Transverse colon (tissue), 4 donors: ENCODE measurements at regions not wholly inside any gene's neighbourhood (a gene's known extent, or its start where the extent isn't known, plus 50 kb on each side); places are given as distances from the start of the nearest gene placed in this dataset.

Experiments used
- DNase-seq: peaks from one replicate; pipeline ENCODE4 v3.0.0-alpha.2; 2019
- H3K27ac ChIP-seq, 4 donors: fragments of 200-600 bp; sonication (generic); 2 replicates each; pipeline ENCODE4 v1.5.1; 2016 to 2018; ENCODE audit warnings: inconsistent platforms in 4 of 4
- H3K27me3 ChIP-seq: fragments of 200-600 bp; sonication (generic); 2 replicates; pipeline ENCODE4 v1.5.1; 2017; ENCODE audit warnings: inconsistent platforms
- H3K36me3 ChIP-seq, 4 donors: fragments of 200-600 bp; sonication (generic); 2 replicates each; pipeline ENCODE4 v1.5.1; 2017 to 2019; ENCODE audit warnings: inconsistent platforms in 4 of 4
- H3K4me1 ChIP-seq, 4 donors: fragments of 200-600 bp; sonication (generic); 2 replicates each; pipeline ENCODE4 v1.5.1; 2017 to 2020; ENCODE audit warnings: inconsistent platforms in 4 of 4
- H3K4me3 ChIP-seq, 4 donors: fragments of 200-600 bp; sonication (generic); 1 replicate in 1 of 4; 2 replicates in 3 of 4; pipeline versions ENCODE4 v1.5.1 to v1.6.1; 2017 to 2019; ENCODE audit warnings: inconsistent platforms in 4 of 4
- H3K9me3 ChIP-seq, 2 donors: fragments of 200-600 bp; sonication (generic); 2 replicates each; pipeline ENCODE4 v1.5.1; 2017 to 2019; ENCODE audit warnings: inconsistent platforms in 2 of 2
- CTCF ChIP-seq, 5 experiments: fragments of 200-600 bp in 3 of 5; fragments of 450-650 bp in 2 of 5; sonication (generic) in 3 of 5; IDR thresholded peaks; 1 replicate in 2 of 5; 2 replicates in 3 of 5; pipeline ENCODE4 v1.5.1; 2016 to 2017; ENCODE audit warnings: antibody characterized with exemption in 5 of 5, inconsistent platforms in 3 of 5, mild to moderate bottlenecking in 2 of 5, moderate library complexity in 1 of 5
- EP300 ChIP-seq: sonication (generic); formaldehyde crosslinking; IDR thresholded peaks from one replicate; pipeline ENCODE4 v1.6.1; 2017; ENCODE audit warnings: antibody characterized with exemption, low read depth
- POLR2A ChIP-seq: fragments of 450-650 bp; IDR thresholded peaks from one replicate; pipeline ENCODE4 v1.6.1; 2016; ENCODE audit warnings: antibody characterized with exemption, mild to moderate bottlenecking, moderate library complexity
- POLR2AphosphoS5 ChIP-seq, 3 donors: sonication (generic); formaldehyde crosslinking; IDR thresholded peaks; one replicate each; pipeline ENCODE4 v1.6.1; 2016; ENCODE audit warnings: antibody characterized with exemption in 3 of 3
- WGBS, 2 donors: methylation state at CpG; one replicate each; pipeline ENCODE4 v1.1.5; 2018; ENCODE audit warnings: low coverage in 1 of 2; 5-methylcytosine and 5-hydroxymethylcytosine counted together
- in situ Hi-C, 4 donors: fragments of 200-750 bp; cut with MboI; loops; one replicate each; pipeline versions ENCODE4 v1.15.0 to v1.15.1; 2017; ENCODE audit warnings: low sequenced_read_pairs in 3 of 4, low pct_ligation_motif_present in 1 of 4, low pct_unique_long_range_greater_than_20kb in 1 of 4
- intact Hi-C: fragments of 100-400 bp; cut with DNase I; formaldehyde crosslinking; loops from one replicate; pipeline ENCODE4 v1.15.1; 2023; ENCODE audit warnings: low total_unique reads

GRCh38 chr2:5914811-5915611, 222.8 kb downstream of the SOX11 start:
- Histone ChIP-seq H3K4me1 (no peaks in the 10 kb centered on the region), H3K27me3 (no peaks in the 10 kb centered on the region), H3K4me3 (no peak overlapping the region), H3K27ac (no peak overlapping the region), H3K9me3 (no peaks in the 10 kb centered on the region), H3K36me3 (no peaks in the 10 kb centered on the region)
- no peak for DNase-seq
- WGBS, 2 donors = 51 to 64% methylated on average over 3 to 7 of the region's 7 CpGs
- intact Hi-C loops = no loop called here
- in situ Hi-C loops = no loop called here
- no peak for TF ChIP-seq POLR2AphosphoS5 (IDR thresholded peaks at IDR 0.05)
- no peak for TF ChIP-seq CTCF (IDR thresholded peaks at IDR 0.05)
- no peak for TF ChIP-seq EP300
- TF ChIP-seq POLR2A = no peak

GRCh38 chr2:5915881-5916310, 223.7 kb downstream of the SOX11 start:
- no peak for TF ChIP-seq EP300
- no peak for TF ChIP-seq POLR2A
- TF ChIP-seq CTCF (IDR thresholded peaks at IDR 0.05) = no peak
- TF ChIP-seq POLR2AphosphoS5 (IDR thresholded peaks at IDR 0.05) = no peak
- no peaks in the 10 kb centered on the region for H3K9me3 ChIP-seq
- no peaks in the 10 kb centered on the region for H3K36me3 ChIP-seq
- H3K27ac ChIP-seq = no peak overlapping the region
- H3K4me3 ChIP-seq = no peak overlapping the region
- no peaks in the 10 kb centered on the region for H3K27me3 ChIP-seq
- in situ Hi-C loops (no loop called here), intact Hi-C loops (no loop called here)
- H3K4me1 ChIP-seq = no peaks in the 10 kb centered on the region
- DNase-seq = no peak
- 56% methylated on average over 4 of the region's 4 CpGs; no CpG with 5 or more reads in 1 of the 2 donors for WGBS, 2 donors

DNA sequence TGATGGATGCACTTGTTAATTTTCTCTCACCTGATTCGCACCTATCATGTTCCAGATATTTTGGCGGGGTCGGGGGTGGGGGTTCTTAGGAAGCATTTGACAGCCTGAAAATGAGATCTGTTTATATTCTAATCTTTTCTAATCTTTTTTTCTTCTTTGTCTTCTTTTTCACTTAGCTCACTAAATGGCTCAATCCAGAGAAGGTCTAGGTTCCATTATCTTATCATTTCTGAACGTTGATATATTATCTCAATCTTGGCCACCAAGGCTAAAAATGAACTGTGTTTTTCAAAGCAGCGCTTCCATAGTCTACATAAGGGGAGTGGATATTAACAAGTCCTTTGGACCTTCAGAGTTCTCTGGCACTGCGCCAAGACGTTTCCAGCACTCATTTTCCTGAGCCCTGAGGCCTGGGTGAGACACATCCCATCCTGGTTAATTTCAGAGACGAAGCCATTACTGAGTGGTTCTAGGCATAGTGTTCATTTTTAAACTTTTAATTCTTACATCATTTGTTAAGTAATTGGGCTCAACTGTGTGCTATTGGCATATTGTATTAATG, 229.0 kb downstream of the SOX11 start:
- Histone ChIP-seq H3K9me3 (no peaks in the 10 kb centered on the region), H3K27ac (no peak overlapping the region), H3K27me3 (no peaks in the 10 kb centered on the region), H3K4me3 (no peak overlapping the region), H3K36me3 (no peaks in the 10 kb centered on the region), H3K4me1 (no peaks in the 10 kb centered on the region)
- TF ChIP-seq POLR2AphosphoS5 (IDR thresholded peaks at IDR 0.05) (no peak), CTCF (IDR thresholded peaks at IDR 0.05) (no peak), EP300 (no peak), POLR2A (no peak)
- intact Hi-C loops (no loop called here), in situ Hi-C loops (no loop called here)
- DNase-seq = no peak
- 69 to 80% methylated on average over 7 to 8 of the region's 8 CpGs for WGBS, 2 donors

DNA sequence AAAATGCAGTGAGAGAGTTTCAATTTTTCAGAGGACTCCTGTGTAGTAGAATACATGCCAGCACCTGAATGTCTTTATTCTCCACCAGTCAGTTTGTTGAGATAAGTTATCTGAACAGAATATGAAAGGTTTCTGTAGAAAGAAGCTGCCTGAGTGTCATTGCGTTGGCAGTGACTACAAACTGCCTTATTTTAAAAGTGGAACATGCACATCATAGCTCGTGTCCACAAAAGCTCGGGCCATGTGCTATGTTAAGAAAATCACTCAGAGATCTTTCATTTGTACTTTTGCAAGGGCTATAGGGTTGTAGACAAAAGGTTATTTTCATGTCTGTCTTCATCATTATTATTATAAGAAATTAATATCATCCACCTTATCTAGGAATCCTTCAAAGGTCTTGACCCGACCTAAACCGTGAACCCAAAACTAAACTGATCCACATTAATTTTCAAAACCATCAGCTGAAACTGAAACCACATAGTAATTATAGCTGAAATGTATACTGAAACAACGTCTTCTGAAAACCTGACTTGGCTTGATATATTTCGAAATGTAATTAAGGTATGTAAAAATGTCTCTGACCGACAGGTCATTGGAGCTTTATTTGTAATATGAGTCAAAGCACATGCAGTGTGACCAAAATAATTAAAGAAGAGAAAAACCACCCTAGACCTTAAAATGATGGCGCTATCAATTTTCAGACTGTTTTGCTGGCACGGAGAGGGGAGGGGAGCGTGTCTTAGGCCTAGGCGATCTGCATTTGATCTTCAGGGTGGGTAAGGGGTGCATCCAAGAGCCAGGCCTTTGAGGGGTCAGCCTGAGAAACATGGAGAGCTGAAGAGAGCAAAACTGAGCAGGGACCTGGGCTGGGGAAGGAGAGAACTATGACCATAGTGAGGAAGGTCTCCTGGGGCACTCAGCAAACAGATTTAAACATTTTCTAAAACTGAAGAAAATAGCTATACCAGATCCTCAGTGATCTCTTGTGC, 232.1 kb downstream of the SOX11 start:
- Histone ChIP-seq H3K4me3 (no peak overlapping the region), H3K4me1 (no peaks in the 10 kb centered on the region), H3K27me3 (no peaks in the 10 kb centered on the region), H3K9me3 (no peaks in the 10 kb centered on the region), H3K27ac (no peak overlapping the region), H3K36me3 (no peaks in the 10 kb centered on the region)
- intact Hi-C loops = no loop called here
- TF ChIP-seq CTCF (IDR thresholded peaks at IDR 0.05) (no peak), POLR2A (no peak), POLR2AphosphoS5 (IDR thresholded peaks at IDR 0.05) (no peak), EP300 (no peak)
- WGBS, 2 donors = 86 to 91% methylated on average over 12 of the region's 12 CpGs
- in situ Hi-C loops = no loop called here
- DNase-seq = no peak
